ENCODE measurements at regions not wholly inside any gene's neighbourhood (a gene's known extent, or its start where the extent isn't known, plus 50 kb on each side); places are given as distances from the start of the nearest gene placed in this dataset.

- Histone ChIP-seq H2AFZ (ENCODE audit: low read depth, low read length) (no peak overlapping the region), H4K20me1 (replicated peaks; ENCODE audit: control insufficient read depth, extremely low read depth, insufficient read depth, low read length) (no peaks in the 10 kb centered on the region), H3K9me3 (replicated peaks; ENCODE audit: control insufficient read depth, insufficient read depth, low read length) (no peaks in the 10 kb centered on the region), H3K9me1 (replicated peaks; ENCODE audit: control insufficient read depth, extremely low read depth, insufficient read depth, low read length) (no peaks in the 10 kb centered on the region), H3K36me3 (ENCODE audit: control insufficient read depth in 2 of 2, extremely low read depth in 1 of 2, insufficient read depth in 2 of 2, low read length in 2 of 2) (no peaks in the 10 kb centered on the region), H3K27ac (ENCODE audit: insufficient read depth, low read depth, low read length) (no peak overlapping the region), H3K4me2 (ENCODE audit: insufficient read depth, low read length) (no peak overlapping the region), H3K9ac (replicated peaks; ENCODE audit: extremely low read depth, insufficient read depth, low read length) (no peak overlapping the region), H3K4me3 (replicated peaks in 1 of 3; ENCODE audit: insufficient read depth in 1 of 3, low read depth in 1 of 3, low read length in 3 of 3) (no peak overlapping the region), H3K4me1 (ENCODE audit: control insufficient read depth, extremely low read depth, insufficient read depth, low read length) (no peaks in the 10 kb centered on the region), H3K79me2 (ENCODE audit: control insufficient read depth, insufficient read depth, low read length) (no peaks in the 10 kb centered on the region), H3K27me3 (ENCODE audit: control insufficient read depth in 2 of 2, insufficient read depth in 2 of 2, low read length in 2 of 2) (peaks cover 5% of the 10 kb centered on the region in 2 experiments)
- no TSS peak for BruUV-seq (replicated peaks)
- TF ChIP-seq POLR2A (IDR thresholded peaks at IDR 0.05; ENCODE audit: low read depth, low read length) = no peak
- no peak for TF ChIP-seq FOS (IDR thresholded peaks at IDR 0.05; ENCODE audit: borderline replicate concordance, insufficient read depth, low read length)
- TF ChIP-seq CTCF (IDR thresholded peaks at IDR 0.05; ENCODE audit: extremely low read depth in 1 of 2, insufficient read depth in 1 of 2, low read depth in 1 of 2, low read length in 2 of 2) = no peak
- no peak for TF ChIP-seq POLR2AphosphoS5 (IDR thresholded peaks at IDR 0.05; ENCODE audit: insufficient read depth, low read depth, low read length)
- TF ChIP-seq MYC (IDR thresholded peaks at IDR 0.05; ENCODE audit: low read depth, low read length) = no peak
- TF ChIP-seq MAX (IDR thresholded peaks at IDR 0.05; ENCODE audit: insufficient read depth, insufficient read length) = no peak
- TF ChIP-seq JUN (IDR thresholded peaks at IDR 0.05; ENCODE audit: borderline replicate concordance, insufficient read depth, insufficient read length, low read depth) = no peak
- TF ChIP-seq EZH2 (IDR thresholded peaks at IDR 0.05; ENCODE audit: borderline replicate concordance, low read depth, low read length, severe bottlenecking) = no peak
- no peak for TF ChIP-seq GATA2 (IDR thresholded peaks at IDR 0.05; ENCODE audit: insufficient read depth, insufficient read length, low read depth, low read length)
- dilution Hi-C loops (cut with MboI; ENCODE audit: extremely low pct_ligation_motif_present, low sequenced_read_pairs) (no loop called here), intact Hi-C loops (cut with micrococcal nuclease) (no loop called here)
- ChIA-PET CTCF (interaction anchor here (1.6 kb wide), 1 partner anchor 34 kb away, joined by 5 read pairs; no protein-coding TSS in a partner anchor), POLR2A (no interaction called here)
- DNase-seq (ENCODE audit: low read depth, low spot score) = peak; percentile 5
- FAIRE-seq = no peak
These were observed 52.2 kb upstream of the PTPRM start for GRCh38 chr18:7514796-7515440.

All from endothelial cell of umbilical vein (primary cell).